ENCODE measurements at regions not wholly inside any gene's neighbourhood (a gene's known extent, or its start where the extent isn't known, plus 50 kb on each side); places are given as distances from the start of the nearest gene placed in this dataset.

GRCh38 chr6:169853196-169854082, 102.0 kb downstream of the ERMARD start:
- WGBS (ENCODE audit: extremely low coverage, insufficient coverage, insufficient read length) = no CpG with 5 or more reads among the region's 20 CpGs
- H3K27me3 ChIP-seq (ENCODE audit: insufficient read depth, low read length) = no peaks in the 10 kb centered on the region

DNA sequence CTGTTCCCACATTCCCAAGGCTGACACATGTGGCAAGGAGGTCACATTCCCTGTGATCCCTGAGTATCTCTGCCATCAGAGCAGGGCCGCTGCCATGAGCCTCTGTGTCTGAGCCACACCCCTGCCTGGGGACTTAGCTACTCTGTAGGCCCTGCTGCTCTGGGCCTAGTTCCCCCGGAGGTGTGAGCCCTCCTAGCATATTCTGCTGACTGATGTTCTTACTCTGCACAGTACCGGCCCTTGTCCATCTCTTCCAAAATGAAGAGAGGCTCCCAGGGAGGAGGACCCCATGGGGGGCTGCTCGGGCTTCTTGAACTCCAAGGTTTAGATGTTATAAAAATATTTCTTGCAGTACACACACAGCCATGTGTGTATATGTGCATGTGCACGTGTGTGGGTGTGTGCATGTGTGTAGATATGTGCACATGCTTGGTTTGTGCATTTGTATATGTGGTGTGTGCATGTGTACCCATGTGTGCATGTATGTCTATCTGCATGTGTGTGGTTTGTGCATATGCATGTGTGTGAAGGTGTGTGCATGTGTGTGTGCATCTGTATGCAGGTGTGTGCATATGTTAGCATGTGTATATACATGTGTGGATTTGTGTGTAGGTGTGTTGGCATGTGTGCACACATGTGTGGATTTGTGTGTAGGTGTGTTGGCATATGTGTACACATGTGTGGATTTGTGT, 101.2 kb downstream of the ERMARD start:
- Histone ChIP-seq H3K9ac (ENCODE audit: low read length) (no peak overlapping the region), H3K79me1 (ENCODE audit: low read length) (no peaks in the 10 kb centered on the region), H3K14ac (ENCODE audit: low read length) (no peak overlapping the region), H3K27me3 (ENCODE audit: insufficient read depth, low read length) (no peaks in the 10 kb centered on the region), H4K12ac (ENCODE audit: low read depth, low read length) (no peak overlapping the region), H2AK5ac (ENCODE audit: low read length) (no peak overlapping the region), H3K4me2 (ENCODE audit: low read length) (no peak overlapping the region), H2BK5ac (ENCODE audit: low read depth, low read length, poor library complexity) (no peak overlapping the region), H3K36me3 (ENCODE audit: control insufficient read depth in 1 of 2, insufficient read depth in 2 of 2, low read length in 2 of 2) (no peaks in the 10 kb centered on the region), H3K23ac (ENCODE audit: low read length) (no peak overlapping the region), H4K91ac (ENCODE audit: low read depth, low read length) (no peak overlapping the region), H3K4me1 (ENCODE audit: control insufficient read depth in 1 of 2, insufficient read depth in 2 of 2, low read length in 2 of 2) (no peaks in the 10 kb centered on the region), H4K8ac (ENCODE audit: low read depth, low read length) (no peak overlapping the region), H3K9me3 (ENCODE audit: insufficient read depth, low read depth, low read length) (peaks cover 21% of the 10 kb centered on the region), H3K18ac (ENCODE audit: low read length) (no peak overlapping the region), H3K79me2 (ENCODE audit: control insufficient read depth, insufficient read depth, low read length, poor library complexity) (no peaks in the 10 kb centered on the region), H3K27ac (ENCODE audit: low read depth, low read length) (no peak overlapping the region), H3K4ac (ENCODE audit: low read depth, low read length) (no peak overlapping the region), H2BK120ac (ENCODE audit: insufficient read depth, low read length, poor library complexity) (no peak overlapping the region), H2BK12ac (ENCODE audit: low read length) (no peak overlapping the region), H2AFZ (ENCODE audit: insufficient read depth, low read length, poor library complexity) (no peak overlapping the region), H3K4me3 (ENCODE audit: low read depth, low read length) (no peak overlapping the region)
- no peak for DNase-seq
- WGBS (ENCODE audit: extremely low coverage, insufficient coverage, insufficient read length) = no CpG with 5 or more reads among the region's 5 CpGs

More at GRCh38 chr6:169853196-169854082, 102.0 kb downstream of the ERMARD start:
- Histone ChIP-seq H3K4me2 (ENCODE audit: low read length) (no peak overlapping the region), H3K4ac (ENCODE audit: low read depth, low read length) (no peak overlapping the region), H3K18ac (ENCODE audit: low read length) (no peak overlapping the region), H3K36me3 (ENCODE audit: control insufficient read depth in 1 of 2, insufficient read depth in 2 of 2, low read length in 2 of 2) (no peaks in the 10 kb centered on the region), H3K4me3 (ENCODE audit: low read depth, low read length) (no peak overlapping the region), H3K79me1 (ENCODE audit: low read length) (no peaks in the 10 kb centered on the region), H4K91ac (ENCODE audit: low read depth, low read length) (no peak overlapping the region), H3K23ac (ENCODE audit: low read length) (no peak overlapping the region), H4K12ac (ENCODE audit: low read depth, low read length) (no peak overlapping the region), H2AFZ (ENCODE audit: insufficient read depth, low read length, poor library complexity) (no peak overlapping the region), H2BK120ac (ENCODE audit: insufficient read depth, low read length, poor library complexity) (no peak overlapping the region), H4K8ac (ENCODE audit: low read depth, low read length) (no peak overlapping the region), H3K9me3 (ENCODE audit: insufficient read depth, low read depth, low read length) (peaks cover 28% of the 10 kb centered on the region), H2BK12ac (ENCODE audit: low read length) (no peak overlapping the region), H2AK5ac (ENCODE audit: low read length) (no peak overlapping the region), H3K79me2 (ENCODE audit: control insufficient read depth, insufficient read depth, low read length, poor library complexity) (no peaks in the 10 kb centered on the region), H3K14ac (ENCODE audit: low read length) (no peak overlapping the region), H3K9ac (ENCODE audit: low read length) (no peak overlapping the region), H2BK5ac (ENCODE audit: low read depth, low read length, poor library complexity) (no peak overlapping the region), H3K4me1 (ENCODE audit: control insufficient read depth in 1 of 2, insufficient read depth in 2 of 2, low read length in 2 of 2) (no peaks in the 10 kb centered on the region), H3K27ac (ENCODE audit: low read depth, low read length) (no peak overlapping the region)
- no peak for DNase-seq

- H3K9me3 ChIP-seq (ENCODE audit: insufficient read depth, low read depth, low read length) = peaks cover 16% of the 10 kb centered on the region
- no peak overlapping the region for H3K18ac ChIP-seq (ENCODE audit: low read length)
- H2AFZ ChIP-seq (ENCODE audit: insufficient read depth, low read length, poor library complexity) = no peak overlapping the region
- no peak overlapping the region for H2AK5ac ChIP-seq (ENCODE audit: low read length)
- no peak overlapping the region for H3K4me3 ChIP-seq (ENCODE audit: low read depth, low read length)
- H3K9ac ChIP-seq (ENCODE audit: low read length) = no peak overlapping the region
- H4K91ac ChIP-seq (ENCODE audit: low read depth, low read length) = no peak overlapping the region
- H3K79me2 ChIP-seq (ENCODE audit: control insufficient read depth, insufficient read depth, low read length, poor library complexity) = no peaks in the 10 kb centered on the region
- H4K12ac ChIP-seq (ENCODE audit: low read depth, low read length) = no peak overlapping the region
- WGBS (ENCODE audit: extremely low coverage, insufficient coverage, insufficient read length) = no CpG with 5 or more reads among the region's 22 CpGs
- H3K4ac ChIP-seq (ENCODE audit: low read depth, low read length) = no peak overlapping the region
- no peak overlapping the region for H2BK5ac ChIP-seq (ENCODE audit: low read depth, low read length, poor library complexity)
- H3K27me3 ChIP-seq (ENCODE audit: insufficient read depth, low read length) = no peaks in the 10 kb centered on the region
- no peak overlapping the region for H3K14ac ChIP-seq (ENCODE audit: low read length)
- no peak overlapping the region for H3K23ac ChIP-seq (ENCODE audit: low read length)
- no peak overlapping the region for H3K4me2 ChIP-seq (ENCODE audit: low read length)
- DNase-seq = no peak
- H3K36me3 ChIP-seq (ENCODE audit: control insufficient read depth in 1 of 2, insufficient read depth in 2 of 2, low read length in 2 of 2) = no peaks in the 10 kb centered on the region
- no peak overlapping the region for H2BK120ac ChIP-seq (ENCODE audit: insufficient read depth, low read length, poor library complexity)
- H3K4me1 ChIP-seq (ENCODE audit: control insufficient read depth in 1 of 2, insufficient read depth in 2 of 2, low read length in 2 of 2) = no peaks in the 10 kb centered on the region
- H2BK12ac ChIP-seq (ENCODE audit: low read length) = no peak overlapping the region
- no peaks in the 10 kb centered on the region for H3K79me1 ChIP-seq (ENCODE audit: low read length)
- no peak overlapping the region for H3K27ac ChIP-seq (ENCODE audit: low read depth, low read length)
- H4K8ac ChIP-seq (ENCODE audit: low read depth, low read length) = no peak overlapping the region
These were observed 100.5 kb downstream of the ERMARD start for GRCh38 chr6:169851641-169852503.

GRCh38 chr6:169850746-169851145, 99.3 kb downstream of the ERMARD start:
- H4K12ac ChIP-seq (ENCODE audit: low read depth, low read length) = no peak overlapping the region
- H2AFZ ChIP-seq (ENCODE audit: insufficient read depth, low read length, poor library complexity) = no peak overlapping the region
- no peaks in the 10 kb centered on the region for H3K79me1 ChIP-seq (ENCODE audit: low read length)
- H3K27ac ChIP-seq (ENCODE audit: low read depth, low read length) = no peak overlapping the region
- H2AK5ac ChIP-seq (ENCODE audit: low read length) = no peak overlapping the region
- no peak overlapping the region for H3K9ac ChIP-seq (ENCODE audit: low read length)
- H2BK120ac ChIP-seq (ENCODE audit: insufficient read depth, low read length, poor library complexity) = no peak overlapping the region
- no peaks in the 10 kb centered on the region for H3K4me1 ChIP-seq (ENCODE audit: control insufficient read depth in 1 of 2, insufficient read depth in 2 of 2, low read length in 2 of 2)
- peaks cover 13% of the 10 kb centered on the region for H3K9me3 ChIP-seq (ENCODE audit: insufficient read depth, low read depth, low read length)
- no peak overlapping the region for H2BK5ac ChIP-seq (ENCODE audit: low read depth, low read length, poor library complexity)
- H3K27me3 ChIP-seq (ENCODE audit: insufficient read depth, low read length) = no peaks in the 10 kb centered on the region
- no peak overlapping the region for H3K4ac ChIP-seq (ENCODE audit: low read depth, low read length)
- H3K79me2 ChIP-seq (ENCODE audit: control insufficient read depth, insufficient read depth, low read length, poor library complexity) = no peaks in the 10 kb centered on the region
- no peak overlapping the region for H3K14ac ChIP-seq (ENCODE audit: low read length)
- H3K18ac ChIP-seq (ENCODE audit: low read length) = no peak overlapping the region
- H3K36me3 ChIP-seq (ENCODE audit: control insufficient read depth in 1 of 2, insufficient read depth in 2 of 2, low read length in 2 of 2) = no peaks in the 10 kb centered on the region
- H2BK12ac ChIP-seq (ENCODE audit: low read length) = no peak overlapping the region
- no peak overlapping the region for H4K8ac ChIP-seq (ENCODE audit: low read depth, low read length)
- H3K23ac ChIP-seq (ENCODE audit: low read length) = no peak overlapping the region
- no peak overlapping the region for H3K4me3 ChIP-seq (ENCODE audit: low read depth, low read length)
- H3K4me2 ChIP-seq (ENCODE audit: low read length) = no peak overlapping the region
- H4K91ac ChIP-seq (ENCODE audit: low read depth, low read length) = no peak overlapping the region
- no CpG with 5 or more reads among the region's 13 CpGs for WGBS (ENCODE audit: extremely low coverage, insufficient coverage, insufficient read length)
- DNase-seq = no peak

Data from trophoblast cell (in vitro differentiated cells and primary cell).